CD1c-positive myeloid dendritic cell (primary cell): ENCODE measurements at regions not wholly inside any gene's neighbourhood (a gene's known extent, or its start where the extent isn't known, plus 50 kb on each side); places are given as distances from the start of the nearest gene placed in this dataset.

Experiments
- DNase-seq: peaks from one replicate; pipeline ENCODE4 v3.0.0-alpha.2; 2016; ENCODE audit errors: extremely low spot score

GRCh38 chr4:187786190-187786589 lies 209.4 kb upstream of the ZFP42 start:
- no peak for DNase-seq

GRCh38 chr4:187789078-187789477 lies 206.5 kb upstream of the ZFP42 start:
- DNase-seq: no peak

- DNase-seq: no peak
Observed at GRCh38 chr4:187795737-187796136, 199.8 kb upstream of the ZFP42 start.

- no peak for DNase-seq
Observed at GRCh38 chr4:187798385-187798784, 197.2 kb upstream of the ZFP42 start.

GRCh38 chr4:187799735-187800134 lies 195.8 kb upstream of the ZFP42 start:
- no peak for DNase-seq

GRCh38 chr4:187811591-187811990 lies 184.0 kb upstream of the ZFP42 start:
- no peak for DNase-seq

GRCh38 chr4:187814737-187815465 lies 180.7 kb upstream of the ZFP42 start:
- DNase-seq: no peak

GRCh38 chr4:187826725-187827124 lies 168.8 kb upstream of the ZFP42 start:
- DNase-seq: no peak

GRCh38 chr4:187827631-187828030 lies 167.9 kb upstream of the ZFP42 start:
- no peak for DNase-seq

- DNase-seq: no peak
Observed at GRCh38 chr4:187839765-187840164, 155.8 kb upstream of the ZFP42 start.

GRCh38 chr4:187840814-187841213 lies 154.8 kb upstream of the ZFP42 start:
- DNase-seq: no peak

- no peak for DNase-seq
Observed at GRCh38 chr4:187849556-187850225, 145.9 kb upstream of the ZFP42 start.

- no peak for DNase-seq
Observed at GRCh38 chr4:187865914-187866313, 129.7 kb upstream of the ZFP42 start.

- DNase-seq: no peak
Observed at GRCh38 chr4:187883049-187883448, 112.5 kb upstream of the ZFP42 start.

- DNase-seq: no peak
Observed at GRCh38 chr4:187883836-187884475, 111.6 kb upstream of the ZFP42 start.

GRCh38 chr4:187887906-187888305 lies 107.7 kb upstream of the ZFP42 start:
- no peak for DNase-seq

- no peak for DNase-seq
Observed at GRCh38 chr4:187889651-187890050, 105.9 kb upstream of the ZFP42 start.

- DNase-seq: no peak
Observed at GRCh38 chr4:187893418-187893817, 102.2 kb upstream of the ZFP42 start.

- DNase-seq: no peak
Observed at GRCh38 chr4:187903106-187903505, 92.5 kb upstream of the ZFP42 start.

GRCh38 chr4:187903700-187904099 lies 91.9 kb upstream of the ZFP42 start:
- DNase-seq: no peak

- DNase-seq: no peak
Observed at GRCh38 chr4:187908079-187908561, 87.5 kb upstream of the ZFP42 start.

GRCh38 chr4:187908731-187909130 lies 86.8 kb upstream of the ZFP42 start:
- no peak for DNase-seq

GRCh38 chr4:187910741-187911140 lies 84.8 kb upstream of the ZFP42 start:
- DNase-seq: no peak
